Prostate gland (tissue), 2 donors: ENCODE measurements at regions not wholly inside any gene's neighbourhood (a gene's known extent, or its start where the extent isn't known, plus 50 kb on each side); places are given as distances from the start of the nearest gene placed in this dataset.

ENCODE experiments used
- DNase-seq: peaks from one replicate; pipeline ENCODE4 v3.0.0-alpha.2; 2019; ENCODE audit warnings: low spot score
- H3K27ac ChIP-seq, 2 donors: fragments of 200-600 bp; sonication (generic); 2 replicates each; pipeline ENCODE4 v1.5.1; 2017 to 2019
- H3K27me3 ChIP-seq: fragments of 200-600 bp; sonication (generic); replicated peaks from 2 replicates; pipeline ENCODE4 v1.5.1; 2019; ENCODE audit not compliant: insufficient read depth
- H3K36me3 ChIP-seq, 2 donors: fragments of 200-600 bp; sonication (generic); 1 replicate in 1 of 2; 2 replicates in 1 of 2; pipeline versions ENCODE4 v1.5.1 to v1.8.1; 2017 to 2019
- H3K4me1 ChIP-seq: fragments of 200-600 bp; sonication (generic); replicated peaks from 2 replicates; pipeline ENCODE4 v1.5.1; 2019
- H3K4me3 ChIP-seq, 2 donors: fragments of 200-600 bp; sonication (generic); 2 replicates each; pipeline ENCODE4 v1.5.1; 2017 to 2019
- H3K9me3 ChIP-seq: fragments of 200-600 bp; sonication (generic); 2 replicates; pipeline ENCODE4 v1.5.1; 2017
- CTCF ChIP-seq, 4 experiments: fragments of 200-600 bp in 2 of 4; fragments of 450-650 bp in 2 of 4; sonication (generic) in 2 of 4; IDR thresholded peaks; 1 replicate in 3 of 4; 2 replicates in 1 of 4; pipeline ENCODE4 v1.5.1; 2016 to 2019; ENCODE audit warnings: antibody characterized with exemption in 4 of 4, mild to moderate bottlenecking in 2 of 4, moderate library complexity in 2 of 4
- POLR2A ChIP-seq: fragments of 450-650 bp; IDR thresholded peaks from one replicate; pipeline ENCODE4 v1.6.1; 2016; ENCODE audit warnings: antibody characterized with exemption, mild to moderate bottlenecking
- POLR2AphosphoS5 ChIP-seq: sonication (generic); formaldehyde crosslinking; IDR thresholded peaks from one replicate; pipeline ENCODE4 v1.6.1; 2017; ENCODE audit warnings: antibody characterized with exemption
- WGBS: methylation state at CpG from one replicate; pipeline ENCODE4 v1.1.5; 2018; 5-methylcytosine and 5-hydroxymethylcytosine counted together
- intact Hi-C: fragments of 100-400 bp; cut with DNase I; formaldehyde crosslinking; loops from one replicate; pipeline ENCODE4 v1.14.2; 2022

- Histone ChIP-seq H3K4me3 (no peak overlapping the region), H3K27me3 (no peaks in the 10 kb centered on the region), H3K9me3 (no peaks in the 10 kb centered on the region), H3K27ac (no peak overlapping the region), H3K4me1 (no peaks in the 10 kb centered on the region), H3K36me3 (no peaks in the 10 kb centered on the region)
- 85% methylated on average over 1 of the region's 1 CpG for WGBS
- no peak for DNase-seq
- TF ChIP-seq POLR2AphosphoS5 (no peak), CTCF (IDR thresholded peaks at IDR 0.05) (no peak), POLR2A (no peak)
- intact Hi-C loops, result no loop called here
Observed at GRCh38 chr16:13586051-13586450, 333.9 kb upstream of the ERCC4 start.

GRCh38 chr16:13587181-13587580 lies 332.8 kb upstream of the ERCC4 start:
- Histone ChIP-seq H3K27ac (no peak overlapping the region), H3K4me3 (no peak overlapping the region), H3K36me3 (no peaks in the 10 kb centered on the region), H3K9me3 (no peaks in the 10 kb centered on the region), H3K4me1 (no peaks in the 10 kb centered on the region), H3K27me3 (no peaks in the 10 kb centered on the region)
- WGBS, result 68% methylated on average over 1 of the region's 1 CpG
- DNase-seq, result no peak
- TF ChIP-seq POLR2A, result no peak
- no peak for TF ChIP-seq POLR2AphosphoS5
- no peak for TF ChIP-seq CTCF (IDR thresholded peaks at IDR 0.05)
- intact Hi-C loops, result no loop called here

GRCh38 chr16:13594823-13595222 lies 325.1 kb upstream of the ERCC4 start:
- 47% methylated on average over 3 of the region's 3 CpGs for WGBS
- Histone ChIP-seq H3K4me1 (no peaks in the 10 kb centered on the region), H3K27me3 (no peaks in the 10 kb centered on the region), H3K9me3 (no peaks in the 10 kb centered on the region), H3K36me3 (no peaks in the 10 kb centered on the region), H3K27ac (no peak overlapping the region), H3K4me3 (no peak overlapping the region)
- DNase-seq, result no peak
- no peak for TF ChIP-seq POLR2AphosphoS5
- no peak for TF ChIP-seq CTCF (IDR thresholded peaks at IDR 0.05)
- TF ChIP-seq POLR2A, result no peak
- intact Hi-C loops, result no loop called here

GRCh38 chr16:13606804-13607203 lies 313.1 kb upstream of the ERCC4 start:
- no peak for DNase-seq
- TF ChIP-seq CTCF (IDR thresholded peaks at IDR 0.05), result no peak
- TF ChIP-seq POLR2A, result no peak
- no peak for TF ChIP-seq POLR2AphosphoS5
- H3K4me1 ChIP-seq, result no peaks in the 10 kb centered on the region
- no peak overlapping the region for H3K4me3 ChIP-seq
- no peak overlapping the region for H3K27ac ChIP-seq
- 96% methylated on average over 25 of the region's 25 CpGs for WGBS
- H3K27me3 ChIP-seq, result no peaks in the 10 kb centered on the region
- H3K36me3 ChIP-seq, result no peaks in the 10 kb centered on the region
- no peaks in the 10 kb centered on the region for H3K9me3 ChIP-seq
- intact Hi-C loops, result no loop called here

GRCh38 chr16:13607289-13607688 lies 312.7 kb upstream of the ERCC4 start:
- DNase-seq, result no peak
- WGBS, result 93% methylated on average over 17 of the region's 17 CpGs
- Histone ChIP-seq H3K4me3 (no peak overlapping the region), H3K27me3 (no peaks in the 10 kb centered on the region), H3K4me1 (no peaks in the 10 kb centered on the region), H3K27ac (no peak overlapping the region), H3K36me3 (no peaks in the 10 kb centered on the region), H3K9me3 (no peaks in the 10 kb centered on the region)
- intact Hi-C loops, result no loop called here
- TF ChIP-seq CTCF (IDR thresholded peaks at IDR 0.05) (no peak), POLR2AphosphoS5 (no peak), POLR2A (no peak)
